K562 (cell line): ENCODE measurements at regions not wholly inside any gene's neighbourhood (a gene's known extent, or its start where the extent isn't known, plus 50 kb on each side); places are given as distances from the start of the nearest gene placed in this dataset.

Experiments
- ATAC-seq: fragments of 200-7000 bp; cut with Tn5 transposase; 3 replicates; pipeline ENCODE4 v1.9.1; 2020; ENCODE audit warnings: moderate library complexity
- BruUV-seq: library from RNA; stranded (reverse); fragments of 400-500 nt; replicated peaks from 2 replicates; lab custom pipeline; 2021; lab: Mats Ljungman, UMichigan
- CTCF ChIA-PET: fragments of 300-600 bp; formaldehyde crosslinking; extraction: SDS; loops from one replicate; lab custom pipeline; 2021; ENCODE audit warnings: low intra/inter-chr PET ratio; lab: Yijun Ruan, JAX
- POLR2A ChIA-PET: fragments of 300-600, 350-650 bp; sonication (Branson Sonifier 250); formaldehyde crosslinking; extraction: SDS; loops from one replicate; lab custom pipeline; 2021; ENCODE audit warnings: antibody characterized with exemption, inconsistent platforms; lab: Yijun Ruan, JAX
- DNase-seq, 4 experiments: peaks; one replicate each; pipeline versions ENCODE4 v3.0.0 to v3.0.0-alpha.2; 2011 to 2018; ENCODE audit warnings: low spot score in 3 of 4, mixed read lengths in 3 of 4; ENCODE audit errors: extremely low read depth in 1 of 4
- FAIRE-seq: peaks from 2 replicates; lab custom pipeline; 2011; peaks lifted over from hg19 to GRCh38; lab: Jason Lieb, UNC
- H2AFZ ChIP-seq: 2 replicates; pipeline ENCODE4 v1.6.0; 2011; ENCODE audit warnings: low read depth, low read length, control low read depth, inconsistent platforms
- H3K27ac ChIP-seq: fragments of 200-600 bp; 3 replicates; pipeline ENCODE4 v1.8.0; 2011; ENCODE audit warnings: low read depth, mild to moderate bottlenecking, control low read depth, inconsistent platforms, low read length, moderate library complexity, mixed read lengths; ENCODE audit errors: extremely low read depth
- H3K27me3 ChIP-seq, 2 experiments: fragments of 300-600 bp in 1 of 2; 2 replicates in 1 of 2; 3 replicates in 1 of 2; pipeline versions ENCODE4 v1.6.0 to v1.8.0; 2011; ENCODE audit warnings: inconsistent platforms in 2 of 2, low read length in 2 of 2, mild to moderate bottlenecking in 1 of 2, mixed read lengths in 1 of 2, moderate library complexity in 1 of 2; ENCODE audit not compliant: control insufficient read depth in 2 of 2, insufficient read depth in 2 of 2
- H3K36me3 ChIP-seq: fragments of 300-600 bp; 3 replicates; pipeline ENCODE4 v1.8.0; 2011; ENCODE audit warnings: mild to moderate bottlenecking, low read length, inconsistent platforms; ENCODE audit not compliant: control insufficient read depth, insufficient read depth
- H3K4me1 ChIP-seq, 2 experiments: fragments of 200-600 bp in 1 of 2; replicated peaks in 1 of 2; 2 replicates in 1 of 2; 3 replicates in 1 of 2; pipeline versions ENCODE4 v1.5.1 to v1.8.0; 2011; ENCODE audit warnings: inconsistent platforms in 2 of 2, low read length in 2 of 2, mild to moderate bottlenecking in 1 of 2, mixed read lengths in 1 of 2, moderate library complexity in 1 of 2; ENCODE audit not compliant: control insufficient read depth in 2 of 2, insufficient read depth in 2 of 2
- H3K4me2 ChIP-seq: 2 replicates; pipeline ENCODE4 v1.6.1; 2011; ENCODE audit warnings: low read length, control low read depth, inconsistent platforms, mixed read lengths; ENCODE audit not compliant: insufficient read depth
- H3K4me3 ChIP-seq: fragments of 200-600 bp; sonication (generic), shearing (Covaris generic); 2 replicates; pipeline ENCODE4 v1.5.1; 2016; ENCODE audit warnings: control low read depth, inconsistent platforms
- H3K79me2 ChIP-seq: fragments of 200-600 bp; 3 replicates; pipeline ENCODE4 v1.8.0; 2011; ENCODE audit warnings: low read length, inconsistent platforms; ENCODE audit not compliant: control insufficient read depth, insufficient read depth
- H3K9ac ChIP-seq, 2 experiments: 2 replicates each; pipeline versions ENCODE4 v1.6.0 to v1.6.1; 2011; ENCODE audit warnings: low read depth in 2 of 2, low read length in 2 of 2, control low read depth in 1 of 2, inconsistent platforms in 1 of 2, mild to moderate bottlenecking in 1 of 2, mixed read lengths in 1 of 2; ENCODE audit not compliant: insufficient read depth in 1 of 2
- H3K9me1 ChIP-seq: one replicate; pipeline ENCODE4 v1.6.0; 2011; ENCODE audit warnings: inconsistent platforms, mild to moderate bottlenecking, low read length, moderate library complexity; ENCODE audit not compliant: control insufficient read depth, insufficient read depth
- H3K9me3 ChIP-seq: replicated peaks from 2 replicates; pipeline ENCODE4 v1.5.1; 2011; ENCODE audit warnings: low read depth, low read length, inconsistent platforms; ENCODE audit not compliant: control insufficient read depth, insufficient read depth
- H4K20me1 ChIP-seq: replicated peaks from 2 replicates; pipeline ENCODE4 v1.6.1; 2011; ENCODE audit warnings: low read length, inconsistent platforms, mixed read lengths; ENCODE audit not compliant: control insufficient read depth, insufficient read depth
- BRD9 ChIP-seq: fragments of 450-650 bp; IDR thresholded peaks from 2 replicates; pipeline ENCODE4 v1.6.1; 2018; ENCODE audit warnings: low read depth; ENCODE audit not compliant: partially characterized antibody
- CBFB ChIP-seq: sonication (generic); formaldehyde crosslinking; IDR thresholded peaks from 2 replicates; pipeline ENCODE4 v1.4.0; 2020; ENCODE audit warnings: mild to moderate bottlenecking, missing genetic modification reagents
- CBX3 ChIP-seq, 2 experiments: IDR thresholded peaks; 1 replicate in 1 of 2; 2 replicates in 1 of 2; pipeline ENCODE4 v1.6.1; 2012; ENCODE audit warnings: inconsistent platforms in 2 of 2, low read length in 2 of 2, borderline replicate concordance in 1 of 2, control low read depth in 1 of 2
- DIDO1 ChIP-seq: fragments of 450-650 bp; IDR thresholded peaks from 2 replicates; pipeline ENCODE4 v1.6.1; 2016; ENCODE audit warnings: low read depth, missing biosample characterization, missing genetic modification characterization
- KAT7 ChIP-seq: sonication (generic); formaldehyde crosslinking; IDR thresholded peaks from 2 replicates; pipeline ENCODE4 v1.8.0; 2022; ENCODE audit warnings: missing genetic modification reagents, mild to moderate bottlenecking, borderline replicate concordance
- NCOR1 ChIP-seq: fragments of 450-650 bp; IDR thresholded peaks from 2 replicates; pipeline ENCODE4 v1.6.1; 2016; ENCODE audit warnings: mild to moderate bottlenecking, moderate library complexity
- TCF7L2 ChIP-seq: fragments of 150-350 bp; IDR thresholded peaks from 2 replicates; pipeline ENCODE4 v1.6.1; 2016; ENCODE audit warnings: low read depth, mild to moderate bottlenecking, low read length, moderate library complexity
- ZNF212 ChIP-seq: fragments of 450-650 bp; formaldehyde crosslinking; IDR thresholded peaks from 2 replicates; pipeline ENCODE4 v1.4.0; 2020; ENCODE audit warnings: mild to moderate bottlenecking
- WGBS: fragments of 100-300 bp; shearing (Covaris generic); methylation state at CpG from one replicate; pipeline ENCODE4 v1.1.6; 2016; ENCODE audit warnings: low coverage, mixed read lengths; ENCODE audit not compliant: insufficient coverage; ENCODE audit errors: missing lambda C conversion rate; 5-methylcytosine and 5-hydroxymethylcytosine counted together
- in situ Hi-C: fragments of 300-500 bp; cut with MboI; formaldehyde crosslinking; loops from 4 replicates; pipeline ENCODE4 v1.15.0; 2018; ENCODE audit warnings: inconsistent platforms, mixed read lengths
- intact Hi-C: fragments of 100-400 bp; cut with micrococcal nuclease; formaldehyde crosslinking; loops from 2 replicates; pipeline ENCODE4 v1.14.2; 2022
- TF ChIP-seq, protein P1 (sequence below): sonication (generic); formaldehyde crosslinking; IDR thresholded peaks from 2 replicates; pipeline ENCODE4 v1.8.0; 2022; ENCODE audit warnings: mild to moderate bottlenecking, missing genetic modification reagents
- TF ChIP-seq, protein P2 (sequence below): fragments of 450-650 bp; conservative IDR thresholded peaks from 2 replicates; pipeline ENCODE4 v1.6.1; 2016; ENCODE audit warnings: missing genetic modification characterization, low read depth, mild to moderate bottlenecking, control low read depth, missing compliant biosample characterization

DNA sequence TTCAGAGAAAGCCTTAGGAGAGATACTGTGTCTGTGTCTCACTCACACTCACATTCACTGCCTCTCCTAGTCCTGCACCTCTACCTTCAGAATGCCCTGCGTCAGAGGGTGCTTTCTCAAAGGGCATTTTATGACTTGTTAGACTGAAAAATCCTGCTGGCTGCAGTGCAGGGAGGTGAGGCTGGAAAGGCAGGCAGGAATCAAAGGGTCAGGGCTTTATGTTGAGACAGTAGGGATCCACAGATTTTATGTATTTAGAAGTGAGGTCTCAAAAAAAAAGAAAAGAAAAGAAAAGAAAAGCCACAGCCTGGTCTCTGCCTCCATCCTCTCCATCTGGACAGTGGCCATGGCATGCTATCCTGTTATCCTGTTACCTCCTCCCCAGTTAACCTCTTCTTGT, 936.0 kb upstream of the SLC10A2 start:
- Histone ChIP-seq H4K20me1 (no peaks in the 10 kb centered on the region), H3K9me1 (no peaks in the 10 kb centered on the region), H3K4me3 (no peak overlapping the region), H3K9ac (no peak overlapping the region), H3K36me3 (no peaks in the 10 kb centered on the region), H3K4me2 (no peak overlapping the region), H3K27ac (no peak overlapping the region), H3K79me2 (no peaks in the 10 kb centered on the region), H2AFZ (no peak overlapping the region), H3K27me3 (no peaks in the 10 kb centered on the region), H3K4me1 (no peaks in the 10 kb centered on the region), H3K9me3 (no peaks in the 10 kb centered on the region)
- FAIRE-seq (no peak), ATAC-seq (no peak), DNase-seq (no peak)
- BruUV-seq = no TSS peak
- POLR2A ChIA-PET = no interaction called here
- 8% methylated on average over 1 of the region's 1 CpG for WGBS
- in situ Hi-C loops = no loop called here
- intact Hi-C loops = no loop called here
- TF ChIP-seq NCOR1 (no peak), ZNF212 (no peak), TCF7L2 (no peak), DIDO1 (tag) (no peak), KAT7 (CRISPR knock-in tag) (no peak), CBX3 (IDR thresholded peaks at IDR 0.05; ENCODE audit: borderline replicate concordance in 1 of 2, low read length in 2 of 2) (no peak), CBFB (no peak), BRD9 (no peak)
- TF ChIP-seq, protein P1, sequence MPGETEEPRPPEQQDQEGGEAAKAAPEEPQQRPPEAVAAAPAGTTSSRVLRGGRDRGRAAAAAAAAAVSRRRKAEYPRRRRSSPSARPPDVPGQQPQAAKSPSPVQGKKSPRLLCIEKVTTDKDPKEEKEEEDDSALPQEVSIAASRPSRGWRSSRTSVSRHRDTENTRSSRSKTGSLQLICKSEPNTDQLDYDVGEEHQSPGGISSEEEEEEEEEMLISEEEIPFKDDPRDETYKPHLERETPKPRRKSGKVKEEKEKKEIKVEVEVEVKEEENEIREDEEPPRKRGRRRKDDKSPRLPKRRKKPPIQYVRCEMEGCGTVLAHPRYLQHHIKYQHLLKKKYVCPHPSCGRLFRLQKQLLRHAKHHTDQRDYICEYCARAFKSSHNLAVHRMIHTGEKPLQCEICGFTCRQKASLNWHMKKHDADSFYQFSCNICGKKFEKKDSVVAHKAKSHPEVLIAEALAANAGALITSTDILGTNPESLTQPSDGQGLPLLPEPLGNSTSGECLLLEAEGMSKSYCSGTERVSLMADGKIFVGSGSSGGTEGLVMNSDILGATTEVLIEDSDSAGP (CRISPR knock-in tag) = no peak
- TF ChIP-seq, protein P2, sequence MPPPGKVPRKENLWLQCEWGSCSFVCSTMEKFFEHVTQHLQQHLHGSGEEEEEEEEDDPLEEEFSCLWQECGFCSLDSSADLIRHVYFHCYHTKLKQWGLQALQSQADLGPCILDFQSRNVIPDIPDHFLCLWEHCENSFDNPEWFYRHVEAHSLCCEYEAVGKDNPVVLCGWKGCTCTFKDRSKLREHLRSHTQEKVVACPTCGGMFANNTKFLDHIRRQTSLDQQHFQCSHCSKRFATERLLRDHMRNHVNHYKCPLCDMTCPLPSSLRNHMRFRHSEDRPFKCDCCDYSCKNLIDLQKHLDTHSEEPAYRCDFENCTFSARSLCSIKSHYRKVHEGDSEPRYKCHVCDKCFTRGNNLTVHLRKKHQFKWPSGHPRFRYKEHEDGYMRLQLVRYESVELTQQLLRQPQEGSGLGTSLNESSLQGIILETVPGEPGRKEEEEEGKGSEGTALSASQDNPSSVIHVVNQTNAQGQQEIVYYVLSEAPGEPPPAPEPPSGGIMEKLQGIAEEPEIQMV = no peak
- CTCF ChIA-PET = no interaction called here
